Karpas-422 (cell line): ENCODE measurements at regions not wholly inside any gene's neighbourhood (a gene's known extent, or its start where the extent isn't known, plus 50 kb on each side); places are given as distances from the start of the nearest gene placed in this dataset.

Source experiments
- DNase-seq: peaks from one replicate; pipeline ENCODE4 v3.0.0-alpha.2; 2015
- H2AFZ ChIP-seq: fragments of 200-600 bp; sonication (generic); 2 replicates; pipeline ENCODE4 v1.6.1; 2014; ENCODE audit warnings: antibody characterized with exemption, low read length, mixed read lengths
- H3K27ac ChIP-seq: fragments of 200-600 bp; sonication (generic); 2 replicates; pipeline ENCODE4 v1.5.1; 2014; ENCODE audit warnings: mild to moderate bottlenecking, low read length, moderate library complexity
- H3K27me3 ChIP-seq: fragments of 200-600 bp; sonication (generic); 2 replicates; pipeline ENCODE4 v1.6.1; 2014; ENCODE audit warnings: low read length, mixed read lengths
- H3K36me3 ChIP-seq: fragments of 200-600 bp; sonication (generic); 2 replicates; pipeline ENCODE4 v1.6.1; 2014; ENCODE audit warnings: low read length, mixed read lengths; ENCODE audit not compliant: insufficient read depth
- H3K4me1 ChIP-seq: fragments of 200-600 bp; sonication (generic); 2 replicates; pipeline ENCODE4 v1.6.1; 2014; ENCODE audit warnings: mild to moderate bottlenecking, low read length, mixed read lengths
- H3K4me2 ChIP-seq: fragments of 200-600 bp; sonication (generic); 2 replicates; pipeline ENCODE4 v1.6.1; 2014; ENCODE audit warnings: low read length, low read depth, mild to moderate bottlenecking; ENCODE audit not compliant: poor library complexity, severe bottlenecking
- H3K4me3 ChIP-seq: fragments of 200-600 bp; sonication (generic); 2 replicates; pipeline ENCODE4 v1.5.1; 2014; ENCODE audit warnings: mild to moderate bottlenecking, antibody characterized with exemption, low read length, mixed read lengths
- H3K79me2 ChIP-seq: fragments of 200-600 bp; sonication (generic); 2 replicates; pipeline ENCODE4 v1.6.1; 2014; ENCODE audit warnings: mild to moderate bottlenecking, low read length, mixed read lengths
- H3K9ac ChIP-seq: fragments of 200-600 bp; sonication (generic); 2 replicates; pipeline ENCODE4 v1.6.0; 2014; ENCODE audit warnings: low read length
- H3K9me2 ChIP-seq: fragments of 200-600 bp; sonication (generic), shearing (Covaris generic); replicated peaks from 2 replicates; pipeline ENCODE4 v1.6.0; 2014; ENCODE audit warnings: mild to moderate bottlenecking, low read length, moderate library complexity; ENCODE audit not compliant: insufficient read depth
- H3K9me3 ChIP-seq: fragments of 300-700, 200-600 bp; sonication (generic); 2 replicates; pipeline ENCODE4 v1.6.1; 2014; ENCODE audit warnings: low read length, mixed read lengths
- H4K20me1 ChIP-seq: fragments of 200-600 bp; sonication (generic); 2 replicates; pipeline ENCODE4 v1.6.1; 2014; ENCODE audit warnings: mild to moderate bottlenecking, antibody characterized with exemption, low read length, low read depth; ENCODE audit not compliant: insufficient read depth

DNA sequence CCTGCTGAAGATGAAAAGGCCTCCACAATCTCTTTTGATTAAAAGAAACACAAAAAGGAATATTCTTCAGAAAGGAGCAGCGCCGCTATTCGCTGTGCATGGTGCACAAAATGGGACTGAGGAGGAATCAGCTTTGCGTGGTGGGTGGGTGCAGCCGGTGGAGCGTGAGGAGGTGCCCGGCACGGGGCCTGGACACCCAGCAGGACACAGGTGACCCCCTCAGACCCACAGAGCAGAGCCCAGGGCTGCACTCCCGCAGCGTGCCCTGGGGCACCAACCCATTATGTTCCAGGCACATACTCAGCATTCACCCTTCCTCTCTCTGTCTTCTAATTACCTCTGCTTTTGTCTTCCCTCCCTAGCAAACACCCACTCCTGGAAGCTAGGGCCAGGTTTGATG, 238.0 kb upstream of the PPP2R2D start:
- Histone ChIP-seq H3K9me2 (no peaks in the 10 kb centered on the region), H3K79me2 (no peaks in the 10 kb centered on the region), H2AFZ (no peak overlapping the region), H3K9ac (no peak overlapping the region), H3K4me2 (no peak overlapping the region), H3K4me3 (no peak overlapping the region), H3K9me3 (no peaks in the 10 kb centered on the region; the same call in 1 of the 2 replicates), H3K27me3 (no peaks in the 10 kb centered on the region), H3K36me3 (no peaks in the 10 kb centered on the region), H3K27ac (no peak overlapping the region), H3K4me1 (no peaks in the 10 kb centered on the region), H4K20me1 (no peaks in the 10 kb centered on the region)
- no peak for DNase-seq

DNA sequence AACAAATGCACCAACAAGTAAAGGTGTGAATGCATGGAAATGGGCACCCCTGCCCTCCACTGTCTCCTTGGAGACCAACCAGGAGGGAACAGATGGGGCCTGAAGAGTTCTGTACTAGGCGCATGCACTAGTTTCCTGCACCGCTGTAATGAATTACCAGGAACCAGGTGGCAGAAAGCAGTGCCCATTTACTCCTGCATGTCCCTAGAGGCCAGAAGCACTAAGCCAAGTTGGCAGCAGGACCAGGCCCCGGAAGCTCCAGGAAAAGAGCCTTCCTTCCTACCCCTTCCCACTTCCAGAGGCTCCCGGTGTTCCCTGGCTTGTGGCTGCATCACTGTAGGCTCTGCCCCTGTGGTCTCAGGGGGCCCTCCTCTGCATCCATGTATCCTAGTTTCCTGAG, 237.5 kb upstream of the PPP2R2D start:
- DNase-seq: no peak
- no peaks in the 10 kb centered on the region for H3K27me3 ChIP-seq
- H3K9me2 ChIP-seq: no peaks in the 10 kb centered on the region
- no peaks in the 10 kb centered on the region for H3K79me2 ChIP-seq
- H3K4me3 ChIP-seq: no peak overlapping the region
- H3K36me3 ChIP-seq: no peaks in the 10 kb centered on the region
- H3K9me3 ChIP-seq: no peaks in the 10 kb centered on the region; the same call in 1 of the 2 replicates
- no peak overlapping the region for H2AFZ ChIP-seq
- H3K9ac ChIP-seq: no peak overlapping the region
- H3K27ac ChIP-seq: no peak overlapping the region
- H3K4me1 ChIP-seq: no peaks in the 10 kb centered on the region
- H4K20me1 ChIP-seq: no peaks in the 10 kb centered on the region
- no peak overlapping the region for H3K4me2 ChIP-seq

DNA sequence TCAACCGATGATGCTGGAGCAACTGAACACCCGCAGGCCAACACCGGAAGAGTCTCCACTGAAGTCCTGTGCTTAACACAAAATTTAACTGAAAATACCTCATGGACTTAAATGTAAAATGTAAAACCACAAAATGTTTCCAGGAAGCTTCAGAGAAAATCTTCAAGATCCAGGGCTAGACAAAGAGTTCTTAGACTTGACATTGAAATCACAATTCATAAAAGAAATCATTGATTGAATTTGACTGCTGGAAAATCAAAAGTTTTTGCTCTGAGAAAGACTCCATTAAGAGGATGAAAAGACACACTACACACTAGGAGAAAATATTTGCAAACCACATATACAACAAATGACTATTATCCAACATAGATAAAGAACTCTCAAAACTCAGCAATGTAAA, 234.7 kb upstream of the PPP2R2D start:
- H3K9me2 ChIP-seq: no peaks in the 10 kb centered on the region
- H3K27ac ChIP-seq: no peak overlapping the region
- H3K4me1 ChIP-seq: no peaks in the 10 kb centered on the region

DNA sequence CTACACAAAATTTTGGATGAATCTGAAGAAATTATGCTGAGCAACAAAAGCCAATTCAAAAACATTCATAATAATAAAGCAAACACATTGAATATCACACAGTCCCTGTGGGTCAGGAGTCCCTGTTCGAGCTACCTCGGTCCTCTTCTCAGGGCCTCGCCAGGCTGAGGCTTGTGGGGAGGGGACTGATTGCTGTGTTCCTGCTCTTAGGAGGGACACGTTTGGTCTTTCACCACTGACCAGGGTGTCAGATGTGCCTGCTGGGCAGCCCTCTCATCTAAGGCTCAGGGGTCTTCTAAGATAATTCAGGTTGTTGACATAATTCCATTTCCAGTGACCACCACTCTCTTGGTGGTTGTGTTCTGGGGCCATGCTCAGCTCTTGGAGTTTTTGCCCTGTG, 233.8 kb upstream of the PPP2R2D start:
- DNase-seq: no peak
- Histone ChIP-seq H3K9me3 (no peaks in the 10 kb centered on the region; the same call in 1 of the 2 replicates), H3K27ac (no peak overlapping the region), H3K4me3 (no peak overlapping the region), H3K36me3 (no peaks in the 10 kb centered on the region), H3K9me2 (no peaks in the 10 kb centered on the region), H3K79me2 (no peaks in the 10 kb centered on the region), H3K4me1 (no peaks in the 10 kb centered on the region), H3K4me2 (no peak overlapping the region), H3K27me3 (no peaks in the 10 kb centered on the region), H4K20me1 (no peaks in the 10 kb centered on the region), H2AFZ (no peak overlapping the region), H3K9ac (no peak overlapping the region)

More for the DNA sequence above, 234.7 kb upstream of the PPP2R2D start:
- no peak overlapping the region for H3K9ac ChIP-seq
- no peaks in the 10 kb centered on the region for H4K20me1 ChIP-seq
- no peaks in the 10 kb centered on the region; the same call in 1 of the 2 replicates for H3K9me3 ChIP-seq
- H3K27me3 ChIP-seq: no peaks in the 10 kb centered on the region
- no peaks in the 10 kb centered on the region for H3K79me2 ChIP-seq
- DNase-seq: no peak
- no peak overlapping the region for H3K4me3 ChIP-seq
- no peak overlapping the region for H3K4me2 ChIP-seq
- no peak overlapping the region for H2AFZ ChIP-seq
- H3K36me3 ChIP-seq: no peaks in the 10 kb centered on the region

DNA sequence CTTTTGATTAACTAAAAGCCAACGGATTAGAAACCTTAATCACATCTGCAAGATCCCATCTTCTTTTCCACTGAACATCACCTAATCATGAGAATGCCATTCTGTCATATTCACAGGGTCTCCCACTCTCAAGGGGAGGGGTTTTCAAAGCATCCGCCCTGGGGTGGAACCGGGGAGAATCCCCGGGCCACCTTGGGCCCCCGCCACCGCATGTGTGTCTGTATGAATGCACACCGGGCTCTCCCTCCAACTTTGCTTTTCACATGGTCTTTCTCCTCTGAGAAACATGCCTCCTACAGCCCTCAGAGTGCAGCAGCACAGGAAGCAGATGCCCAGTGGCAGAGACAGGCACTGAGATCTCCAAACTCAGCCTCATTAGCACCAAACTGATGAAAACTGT, 233.2 kb upstream of the PPP2R2D start:
- DNase-seq: no peak
- no peak overlapping the region for H3K4me3 ChIP-seq

DNA sequence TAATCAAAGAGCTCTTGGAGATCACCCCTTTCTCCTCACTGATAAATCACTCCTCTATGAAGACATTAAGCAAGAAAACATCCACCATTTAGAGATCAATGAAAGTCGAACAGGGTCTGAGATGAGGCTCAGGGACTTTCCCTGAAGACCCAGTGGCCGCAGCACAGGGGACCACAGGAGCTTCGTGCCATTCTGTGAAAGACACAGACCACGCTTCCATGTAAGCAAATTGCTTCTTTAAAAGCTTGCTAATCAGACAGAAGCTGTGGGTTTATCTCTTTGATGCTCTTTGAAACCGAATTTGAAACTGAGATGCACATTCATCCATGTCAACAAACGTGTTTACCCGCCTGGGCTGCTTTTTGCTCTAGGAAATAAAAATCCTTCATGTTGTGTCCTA, 231.9 kb upstream of the PPP2R2D start:
- no peak overlapping the region for H3K4me3 ChIP-seq
- H3K36me3 ChIP-seq: no peaks in the 10 kb centered on the region
- no peaks in the 10 kb centered on the region for H3K4me1 ChIP-seq
- no peaks in the 10 kb centered on the region for H4K20me1 ChIP-seq
- H3K4me2 ChIP-seq: no peak overlapping the region
- H3K27me3 ChIP-seq: no peaks in the 10 kb centered on the region; the same call in 1 of the 2 replicates
- no peaks in the 10 kb centered on the region; the same call in 1 of the 2 replicates for H3K9me3 ChIP-seq
- H3K79me2 ChIP-seq: no peaks in the 10 kb centered on the region
- no peak overlapping the region for H2AFZ ChIP-seq
- H3K27ac ChIP-seq: no peak overlapping the region
- no peak overlapping the region for H3K9ac ChIP-seq
- H3K9me2 ChIP-seq: no peaks in the 10 kb centered on the region
- no peak for DNase-seq

More for the DNA sequence above, 233.2 kb upstream of the PPP2R2D start:
- H3K27me3 ChIP-seq: no peaks in the 10 kb centered on the region
- H3K9me2 ChIP-seq: no peaks in the 10 kb centered on the region
- no peak overlapping the region for H3K9ac ChIP-seq
- H3K4me1 ChIP-seq: no peaks in the 10 kb centered on the region
- H3K9me3 ChIP-seq: no peaks in the 10 kb centered on the region; the same call in 1 of the 2 replicates
- H3K27ac ChIP-seq: no peak overlapping the region
- H2AFZ ChIP-seq: no peak overlapping the region
- H3K79me2 ChIP-seq: no peaks in the 10 kb centered on the region
- H3K36me3 ChIP-seq: no peaks in the 10 kb centered on the region
- no peak overlapping the region for H3K4me2 ChIP-seq
- H4K20me1 ChIP-seq: no peaks in the 10 kb centered on the region

DNA sequence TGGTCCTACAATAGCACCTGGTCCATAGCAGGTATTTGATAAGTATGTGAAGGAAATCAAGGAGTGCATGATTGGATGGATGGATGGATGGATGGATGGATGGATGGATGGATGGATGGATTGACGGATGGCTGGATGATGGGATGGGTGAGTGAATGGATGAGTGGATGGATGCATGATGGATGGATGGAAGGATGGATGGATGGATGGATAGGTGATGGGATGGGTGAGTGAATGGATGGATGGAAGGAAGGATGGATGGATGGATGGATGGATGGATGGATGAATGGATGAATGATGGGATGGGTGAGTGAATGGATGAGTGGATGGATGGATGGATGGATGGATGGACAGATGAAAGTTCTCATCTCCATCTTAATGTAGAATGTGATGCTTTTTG, 231.0 kb upstream of the PPP2R2D start:
- Histone ChIP-seq H4K20me1 (no peaks in the 10 kb centered on the region), H3K4me1 (no peaks in the 10 kb centered on the region), H2AFZ (no peak overlapping the region), H3K27ac (no peak overlapping the region), H3K9ac (no peak overlapping the region), H3K4me2 (no peak overlapping the region), H3K36me3 (no peaks in the 10 kb centered on the region), H3K9me3 (no peaks in the 10 kb centered on the region), H3K9me2 (no peaks in the 10 kb centered on the region), H3K79me2 (no peaks in the 10 kb centered on the region), H3K4me3 (no peak overlapping the region), H3K27me3 (no peaks in the 10 kb centered on the region; the same call in 1 of the 2 replicates)
- DNase-seq: no peak

DNA sequence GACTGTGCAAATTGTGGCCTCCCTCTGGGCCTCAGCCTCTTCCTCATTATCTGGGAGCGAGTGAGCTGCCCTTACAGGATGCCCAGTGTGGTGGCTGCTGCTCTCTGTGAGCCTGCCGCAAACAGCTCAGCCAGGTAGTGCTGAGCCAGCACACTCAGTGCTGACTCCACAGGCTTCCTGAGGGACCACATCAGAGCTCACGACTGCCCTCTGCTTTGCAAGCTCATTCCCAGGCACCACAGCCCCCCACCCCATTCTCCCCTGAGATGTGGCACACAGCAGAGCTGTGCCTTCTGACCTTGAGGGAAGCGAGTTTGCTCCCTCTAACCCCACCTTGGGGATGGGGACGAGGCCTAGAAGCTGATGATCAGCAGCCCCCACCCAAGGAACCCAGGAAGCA, 230.5 kb upstream of the PPP2R2D start:
- Histone ChIP-seq H3K36me3 (no peaks in the 10 kb centered on the region), H3K4me1 (no peaks in the 10 kb centered on the region), H3K4me2 (no peak overlapping the region), H2AFZ (no peak overlapping the region), H3K79me2 (no peaks in the 10 kb centered on the region), H3K9ac (no peak overlapping the region), H4K20me1 (no peaks in the 10 kb centered on the region), H3K4me3 (no peak overlapping the region), H3K9me3 (no peaks in the 10 kb centered on the region), H3K27me3 (no peaks in the 10 kb centered on the region; the same call in 1 of the 2 replicates), H3K9me2 (no peaks in the 10 kb centered on the region), H3K27ac (no peak overlapping the region)
- no peak for DNase-seq

DNA sequence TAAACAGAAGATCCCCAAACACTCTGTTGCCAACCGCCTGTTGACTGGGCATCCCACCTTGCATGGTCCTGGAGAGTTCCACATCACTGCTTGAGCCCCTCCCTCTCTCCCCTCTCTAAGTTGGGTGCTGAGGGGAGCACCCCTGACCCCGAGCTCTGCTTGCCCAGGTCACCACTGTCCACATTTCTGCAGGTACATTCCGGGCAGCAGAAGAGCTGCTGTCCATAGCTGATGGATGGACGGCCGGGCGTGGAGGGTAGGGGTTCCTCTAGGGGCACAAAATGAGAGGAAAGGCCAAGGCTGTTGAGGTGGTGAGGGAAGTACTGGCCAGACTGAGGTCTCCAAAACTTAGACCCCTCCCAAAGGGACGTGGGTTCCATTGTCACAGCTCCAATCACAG, 227.4 kb upstream of the PPP2R2D start:
- H3K79me2 ChIP-seq: no peaks in the 10 kb centered on the region
- DNase-seq: no peak
- H3K27ac ChIP-seq: no peak overlapping the region
- no peaks in the 10 kb centered on the region for H3K9me2 ChIP-seq
- H2AFZ ChIP-seq: no peak overlapping the region
- no peaks in the 10 kb centered on the region for H4K20me1 ChIP-seq
- no peak overlapping the region for H3K4me3 ChIP-seq
- H3K9me3 ChIP-seq: no peaks in the 10 kb centered on the region
- H3K36me3 ChIP-seq: no peaks in the 10 kb centered on the region
- no peak overlapping the region for H3K9ac ChIP-seq
- no peak overlapping the region for H3K4me2 ChIP-seq
- no peaks in the 10 kb centered on the region; the same call in 1 of the 2 replicates for H3K27me3 ChIP-seq
- no peaks in the 10 kb centered on the region for H3K4me1 ChIP-seq
